DMS114 treated with DMSO at 0.1 percent for 48 hours (cell line): ENCODE measurements at regions not wholly inside any gene's neighbourhood (a gene's known extent, or its start where the extent isn't known, plus 50 kb on each side); places are given as distances from the start of the nearest gene placed in this dataset.
"Not testable (repeated sequence)": the region's sequence is repeated elsewhere in the genome, so short reads cannot be mapped to it uniquely, and the experiment has no call there.

ENCODE experiments used
- DNase-seq: peaks from one replicate; lab custom pipeline; 2025; ENCODE audit not compliant: unreplicated experiment; lab: John Stamatoyannopoulos, UW

DNA sequence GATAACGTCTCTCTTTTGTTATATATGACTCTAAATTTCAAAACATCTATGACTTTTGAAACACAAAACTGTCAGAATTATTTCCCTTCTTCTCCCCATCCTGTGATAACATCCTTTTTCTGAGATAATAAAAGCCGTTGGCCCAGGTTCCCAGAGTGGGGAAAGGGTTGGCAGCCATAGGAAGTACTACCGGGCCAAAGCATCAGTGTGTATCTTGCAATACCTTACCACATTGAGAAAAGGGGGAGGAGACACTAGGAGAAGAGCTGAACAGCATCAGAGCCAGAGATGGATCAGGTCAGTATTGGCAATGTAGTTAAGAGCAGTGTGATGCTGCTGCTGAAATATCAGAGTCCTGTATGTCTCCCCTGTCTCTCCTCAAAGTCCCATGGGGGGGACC is 210.0 kb upstream of the PROK2 start:
- DNase-seq = no peak

DNA sequence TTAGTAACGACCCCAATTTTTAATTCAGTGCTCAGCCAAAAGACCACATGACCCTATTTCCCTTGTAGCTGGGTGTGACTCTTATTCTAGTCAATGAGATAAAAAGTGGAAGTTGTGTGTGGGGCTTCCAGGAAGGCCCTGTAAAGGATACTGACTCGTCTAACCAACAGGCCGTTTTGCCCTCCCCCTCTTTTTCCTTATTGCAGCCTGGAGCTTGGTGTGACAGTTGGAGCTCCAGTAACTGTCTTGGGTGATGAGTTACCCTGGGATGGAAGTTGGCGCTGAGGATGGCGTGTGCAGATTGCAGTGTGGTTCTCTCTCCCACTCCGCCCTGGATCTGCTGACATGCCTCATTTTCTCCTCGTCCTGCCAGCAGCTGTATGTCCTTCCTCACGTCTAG is 209.3 kb upstream of the PROK2 start:
- no peak for DNase-seq

DNA sequence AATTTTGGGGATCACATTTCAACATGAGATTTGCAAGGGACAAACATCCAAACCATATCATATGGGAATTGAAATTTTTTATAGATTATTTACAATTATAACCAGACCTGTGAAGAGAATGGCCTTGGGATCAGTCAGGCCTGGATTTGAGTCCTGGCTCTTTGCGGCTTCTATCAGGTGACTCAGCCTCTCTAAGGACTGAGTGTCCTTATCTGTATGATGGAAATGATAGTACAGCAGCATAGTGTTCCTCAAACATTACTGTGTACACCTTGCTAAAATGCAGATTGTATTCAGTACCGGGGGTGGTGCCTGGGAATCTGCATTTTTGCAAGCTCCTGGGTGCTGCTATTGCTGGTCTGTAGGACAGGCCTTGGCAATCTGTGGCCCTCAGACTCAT is 206.7 kb upstream of the PROK2 start:
- DNase-seq = no peak

DNA sequence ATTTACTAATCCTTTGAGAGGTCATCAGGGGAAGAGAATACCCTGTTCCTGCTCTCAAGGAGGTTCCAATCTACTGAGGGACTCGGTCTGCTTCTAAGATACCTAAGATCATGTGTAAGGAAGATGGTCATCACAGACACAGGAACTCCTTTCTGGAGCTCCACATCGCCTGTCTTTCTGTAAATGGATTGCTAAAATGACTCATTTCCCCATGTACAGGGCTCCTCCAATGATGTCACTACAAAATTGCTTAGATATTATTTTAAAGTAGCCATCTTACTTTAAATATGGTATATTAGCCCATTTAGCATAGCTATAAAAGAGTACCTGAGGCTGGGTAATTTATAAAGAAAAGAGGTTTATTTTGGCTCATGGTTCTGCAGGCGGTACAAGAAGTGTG is 206.1 kb upstream of the PROK2 start:
- no peak for DNase-seq

DNA sequence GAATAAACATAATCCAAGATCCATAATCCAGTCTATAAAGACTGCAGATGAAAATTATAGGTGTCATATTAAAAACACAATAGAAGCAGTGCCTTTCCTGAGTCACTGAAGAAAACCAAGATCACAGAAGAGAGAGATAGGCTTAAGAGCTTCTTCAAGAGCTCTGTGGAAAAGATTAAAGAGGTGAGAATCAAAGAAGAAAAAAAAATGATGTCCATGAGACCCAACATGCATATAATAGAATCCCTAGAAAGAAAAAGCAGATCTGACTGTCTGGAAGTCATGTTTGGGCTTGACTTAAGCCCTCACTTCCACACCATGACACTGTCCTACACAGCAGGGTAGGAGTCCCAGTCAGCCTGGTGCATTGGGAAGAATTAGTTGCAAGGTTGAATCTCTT is 205.6 kb upstream of the PROK2 start:
- no peak for DNase-seq

DNA sequence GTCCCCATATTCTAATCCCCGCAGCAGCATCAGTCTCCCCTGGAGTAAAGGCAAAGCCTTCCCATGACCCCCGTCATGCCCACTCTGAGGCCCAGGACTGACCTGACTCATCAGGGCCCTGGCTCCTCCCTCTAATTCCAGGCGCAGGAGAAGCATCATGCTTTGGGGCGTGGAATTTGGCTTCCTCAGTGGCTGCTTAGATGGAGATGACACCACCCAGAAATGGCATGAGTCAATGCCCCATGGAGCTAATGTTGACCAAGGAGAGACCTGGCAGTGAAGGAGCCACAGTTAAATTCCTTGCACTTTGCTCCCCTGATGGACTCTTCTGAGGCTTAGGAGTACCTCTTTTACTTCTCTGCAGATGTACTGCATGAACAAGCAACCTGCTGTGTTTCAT is 204.2 kb upstream of the PROK2 start:
- DNase-seq = no peak

DNA sequence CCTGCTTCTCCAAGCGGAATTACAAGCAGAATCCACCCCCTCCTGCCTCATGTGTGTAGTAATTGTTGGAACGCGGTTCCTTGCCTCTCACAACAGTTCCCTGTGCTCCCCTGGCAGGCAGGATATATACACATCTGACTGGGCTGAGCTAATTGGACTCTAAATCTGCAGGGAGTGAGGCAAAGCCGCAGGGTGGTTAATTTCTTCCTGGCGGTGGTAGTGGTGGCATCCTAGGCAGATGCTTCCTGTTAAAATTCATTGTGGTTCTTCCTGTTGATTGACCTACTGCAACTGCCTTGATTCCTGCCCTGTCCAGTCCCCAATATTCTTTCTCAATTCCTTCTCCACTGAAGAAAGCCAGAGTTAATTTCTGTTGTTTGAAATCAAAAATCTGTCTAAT is 202.9 kb upstream of the PROK2 start:
- no peak for DNase-seq

DNA sequence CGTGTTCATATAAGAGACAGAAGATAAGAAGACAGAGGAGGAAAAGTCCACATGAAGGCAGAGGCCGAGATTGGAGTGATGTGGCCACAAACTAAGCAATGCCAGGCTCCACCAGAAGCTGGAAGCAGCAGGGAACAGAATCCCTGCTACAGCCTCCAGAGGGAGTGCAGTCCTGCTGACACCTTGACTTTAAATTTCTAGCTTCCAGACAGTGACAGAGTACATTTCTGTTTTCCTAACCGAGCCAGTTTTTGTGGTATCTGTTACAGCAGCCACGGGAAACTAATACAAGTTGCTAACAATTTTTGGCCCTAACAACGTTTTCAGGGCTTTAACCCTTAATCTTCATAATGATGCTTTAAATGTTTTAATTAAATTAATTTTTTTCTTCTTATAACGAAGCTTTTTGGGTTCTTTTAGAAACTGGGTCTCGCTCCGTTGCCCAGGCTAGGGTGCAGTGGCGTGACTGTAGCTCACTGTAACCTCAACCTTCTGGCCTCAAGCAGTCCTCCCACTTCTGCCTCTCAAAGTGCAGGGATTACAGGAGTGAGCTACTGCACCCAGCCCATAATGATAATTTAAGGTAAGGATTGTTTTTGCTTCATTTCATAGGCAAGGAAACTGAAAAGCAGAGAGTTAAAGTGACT is 202.3 kb upstream of the PROK2 start:
- DNase-seq = no peak

DNA sequence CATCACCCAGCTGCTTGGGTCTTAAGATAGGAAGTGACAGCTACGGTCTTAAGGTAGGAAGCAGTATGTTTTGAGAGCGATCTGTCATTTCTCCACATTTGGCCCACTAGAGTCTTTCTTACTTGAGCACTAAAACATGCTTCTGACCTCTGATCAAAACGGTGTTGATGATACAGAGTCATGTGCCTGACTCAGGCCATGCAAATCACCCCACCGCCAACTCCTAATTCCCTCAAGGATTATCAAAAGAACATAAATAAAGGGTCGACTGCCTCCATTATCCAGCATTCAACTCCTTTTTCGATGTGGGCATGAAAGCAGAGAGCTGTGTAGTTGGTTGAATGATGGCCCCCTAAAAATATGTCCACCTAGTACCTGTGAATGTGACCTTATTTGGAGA is 201.7 kb upstream of the PROK2 start:
- no peak for DNase-seq

DNA sequence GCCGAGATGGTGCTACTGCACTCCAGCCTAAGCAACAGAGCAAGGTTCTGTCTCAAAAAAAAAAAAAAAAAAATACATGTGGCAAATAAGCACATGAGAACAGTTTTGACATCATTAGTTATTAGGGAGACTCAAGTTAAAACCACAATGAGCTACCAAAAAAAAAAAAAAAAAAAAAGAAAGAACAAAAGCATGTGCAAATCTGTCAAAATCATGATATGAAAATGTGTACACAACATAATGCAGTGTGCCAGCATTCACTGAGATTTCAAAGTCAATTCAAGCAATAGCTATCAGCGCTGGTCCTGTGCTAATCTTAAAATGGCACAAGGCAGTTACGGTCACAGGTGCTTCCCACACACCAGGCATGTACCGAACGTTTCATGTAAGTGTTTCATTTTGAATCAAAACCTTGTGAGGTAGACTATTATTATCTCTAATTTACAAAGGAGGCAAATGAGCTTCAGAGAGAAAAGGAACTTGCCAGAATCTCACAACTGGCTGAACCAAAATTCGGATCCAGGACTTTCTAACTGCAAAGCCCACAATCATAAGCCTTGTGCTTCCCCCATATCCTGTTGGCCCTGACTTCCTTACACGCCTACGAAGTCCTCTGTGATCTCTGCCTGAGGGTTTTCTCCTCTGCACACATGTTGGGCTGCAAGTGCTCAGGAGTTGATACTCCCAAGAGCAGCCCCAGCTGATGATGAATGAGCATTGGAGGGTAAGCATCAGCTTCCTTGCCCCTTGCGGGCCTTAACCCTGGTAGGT is 200.1 kb upstream of the PROK2 start:
- DNase-seq = no peak

DNA sequence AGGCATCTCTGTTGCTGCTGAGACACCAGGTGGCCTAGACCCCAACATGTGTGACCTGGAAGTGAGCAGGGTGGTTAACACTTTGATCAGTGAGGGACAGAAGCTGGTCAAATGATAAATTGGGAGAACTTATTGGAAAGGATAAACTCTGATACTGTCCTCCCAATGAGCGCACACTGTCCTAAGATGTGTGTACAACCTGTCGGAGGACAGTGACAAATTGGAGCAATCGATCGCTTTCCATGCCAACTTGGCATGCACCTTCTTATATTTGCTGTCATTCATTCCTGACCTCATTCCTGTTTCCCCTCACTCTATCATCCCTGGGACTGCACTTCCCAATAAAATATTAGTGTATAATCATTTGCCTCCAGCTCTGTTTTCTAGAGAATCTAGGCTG is 198.7 kb upstream of the PROK2 start:
- DNase-seq = no peak

DNA sequence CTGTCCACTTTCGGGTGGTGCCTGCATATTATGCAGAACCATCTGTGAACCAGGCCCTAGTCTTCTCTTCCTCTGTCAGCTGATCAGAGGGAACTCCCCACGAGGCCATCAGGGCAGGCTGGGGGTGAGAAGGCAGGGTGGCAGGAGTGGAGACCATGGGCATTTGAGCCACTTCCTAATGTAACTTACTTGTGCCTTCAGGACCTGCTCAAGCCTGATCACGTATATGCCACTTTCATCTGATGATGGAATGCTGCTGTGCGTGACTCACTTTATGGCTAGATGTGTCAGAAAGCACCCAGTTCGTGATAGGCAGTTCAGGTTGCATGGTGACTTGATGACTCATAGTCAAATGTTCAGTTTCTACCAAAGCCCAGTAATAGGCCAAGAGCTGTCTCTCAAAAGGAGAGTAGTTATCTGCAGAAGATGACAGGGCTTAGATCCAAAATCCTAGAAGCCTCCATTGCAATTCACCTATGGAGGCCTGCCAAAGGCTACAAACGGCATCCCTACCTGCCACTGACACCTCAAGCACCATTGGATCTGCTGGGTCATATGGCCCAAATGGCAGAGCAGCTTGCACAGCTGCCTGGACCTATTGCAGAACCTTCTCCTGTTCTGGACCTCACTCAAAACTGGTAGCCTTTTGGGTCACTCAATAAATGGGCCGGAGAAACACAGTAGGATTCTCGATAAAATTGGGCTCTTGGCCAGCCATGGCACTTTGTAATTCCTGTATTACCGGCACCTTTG is 197.7 kb upstream of the PROK2 start:
- DNase-seq = not testable (repeated sequence)

DNA sequence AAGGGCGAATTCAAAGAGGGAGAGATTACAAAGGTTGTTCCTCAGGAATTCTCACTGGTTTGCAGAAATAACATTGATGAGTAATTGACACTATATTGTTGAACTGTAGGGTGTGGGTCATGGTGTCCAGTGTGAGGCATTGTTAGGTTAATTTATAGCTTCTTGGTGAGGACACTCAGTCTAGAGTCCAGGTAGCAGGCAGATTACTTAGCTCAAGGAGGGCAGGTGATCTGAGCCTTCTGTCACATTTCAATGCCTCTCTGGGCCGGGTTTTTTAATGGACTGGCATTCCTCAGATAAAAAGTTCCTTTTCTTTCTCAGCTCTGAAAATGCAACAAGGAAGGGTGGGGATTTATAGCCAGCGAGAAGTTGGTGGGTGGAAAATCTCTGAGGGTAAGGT is 194.2 kb upstream of the PROK2 start:
- no peak for DNase-seq

DNA sequence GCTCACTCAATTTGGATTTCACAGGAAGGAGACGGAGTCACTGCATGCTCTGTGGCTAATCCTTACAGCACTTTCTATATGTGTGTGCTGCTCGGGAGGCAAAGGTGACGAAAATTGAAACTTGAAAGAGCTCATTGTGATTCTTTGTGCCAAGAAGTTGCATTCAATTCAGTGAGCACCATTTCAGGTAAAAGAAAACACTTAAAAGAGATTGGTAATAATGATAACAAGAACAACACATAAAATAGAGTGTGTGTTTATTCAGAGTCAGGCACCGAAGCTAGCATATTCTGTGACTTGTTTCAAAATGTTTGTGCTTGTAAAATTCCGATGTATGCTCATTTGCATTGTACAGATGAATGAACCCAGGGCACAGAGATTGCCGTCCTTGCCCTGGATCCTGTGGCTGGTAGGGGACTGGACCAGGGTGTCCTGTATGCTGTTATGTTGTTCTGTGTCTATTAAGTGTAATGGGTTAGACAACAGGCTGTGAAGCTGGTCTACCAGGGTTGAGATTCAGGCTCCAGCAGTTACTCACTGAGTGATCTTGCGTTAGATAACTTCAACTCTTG is 193.3 kb upstream of the PROK2 start:
- DNase-seq = no peak

DNA sequence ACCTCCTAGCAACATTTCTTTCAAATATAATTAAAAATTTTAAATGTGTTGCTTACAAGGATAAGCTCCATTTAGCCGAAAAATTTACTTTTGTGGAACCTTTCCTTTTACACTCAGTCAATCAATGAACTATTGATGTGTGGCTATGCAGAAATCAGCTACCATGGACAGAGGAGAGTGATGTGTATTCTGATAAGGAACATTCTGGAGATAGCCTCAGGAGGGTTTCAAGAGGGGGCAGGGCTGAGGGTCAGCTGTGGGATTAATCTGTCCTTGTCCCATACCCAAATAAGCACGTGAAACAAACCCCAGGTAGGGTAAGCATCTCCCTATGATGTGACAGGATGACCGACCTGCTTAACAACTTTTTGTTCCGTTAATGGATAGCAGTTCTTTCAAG is 192.6 kb upstream of the PROK2 start:
- no peak for DNase-seq

DNA sequence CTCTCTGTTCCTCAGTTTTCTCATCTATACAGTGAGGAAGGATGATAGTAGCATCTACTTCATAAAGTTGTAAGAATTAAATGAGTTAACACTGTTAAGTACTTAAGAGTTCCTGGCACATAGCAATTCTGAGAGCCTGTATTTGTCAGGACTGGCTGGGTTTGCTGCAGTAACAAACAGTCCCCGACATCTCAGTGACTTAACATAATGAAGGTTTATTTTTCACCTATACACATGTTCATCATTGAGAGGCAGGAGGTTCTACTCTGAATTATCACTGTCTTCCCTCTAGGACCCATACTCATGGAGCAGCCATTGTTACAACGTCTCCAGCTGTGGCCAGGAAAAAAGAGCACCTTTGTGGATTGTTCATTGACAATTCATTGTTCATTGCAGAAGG is 190.6 kb upstream of the PROK2 start:
- DNase-seq = no peak

DNA sequence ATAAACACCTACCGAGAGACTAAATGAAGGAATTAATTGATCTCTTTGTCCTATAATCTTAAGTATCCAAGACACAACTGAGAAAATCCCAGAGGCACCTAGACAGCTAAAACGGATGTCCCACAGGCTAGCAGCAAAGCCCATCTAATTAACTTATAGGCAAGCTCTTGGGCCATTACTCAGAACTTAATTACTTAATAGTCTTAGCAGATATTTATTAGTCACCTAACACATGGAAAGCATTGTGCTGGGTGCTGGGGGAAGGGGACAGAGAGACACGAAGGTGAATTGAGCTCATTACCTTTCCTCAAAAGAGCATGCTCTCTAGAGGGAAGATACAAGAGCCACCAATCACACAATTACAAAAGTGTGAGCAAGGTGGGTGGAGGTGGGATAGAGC is 189.8 kb upstream of the PROK2 start:
- no peak for DNase-seq

DNA sequence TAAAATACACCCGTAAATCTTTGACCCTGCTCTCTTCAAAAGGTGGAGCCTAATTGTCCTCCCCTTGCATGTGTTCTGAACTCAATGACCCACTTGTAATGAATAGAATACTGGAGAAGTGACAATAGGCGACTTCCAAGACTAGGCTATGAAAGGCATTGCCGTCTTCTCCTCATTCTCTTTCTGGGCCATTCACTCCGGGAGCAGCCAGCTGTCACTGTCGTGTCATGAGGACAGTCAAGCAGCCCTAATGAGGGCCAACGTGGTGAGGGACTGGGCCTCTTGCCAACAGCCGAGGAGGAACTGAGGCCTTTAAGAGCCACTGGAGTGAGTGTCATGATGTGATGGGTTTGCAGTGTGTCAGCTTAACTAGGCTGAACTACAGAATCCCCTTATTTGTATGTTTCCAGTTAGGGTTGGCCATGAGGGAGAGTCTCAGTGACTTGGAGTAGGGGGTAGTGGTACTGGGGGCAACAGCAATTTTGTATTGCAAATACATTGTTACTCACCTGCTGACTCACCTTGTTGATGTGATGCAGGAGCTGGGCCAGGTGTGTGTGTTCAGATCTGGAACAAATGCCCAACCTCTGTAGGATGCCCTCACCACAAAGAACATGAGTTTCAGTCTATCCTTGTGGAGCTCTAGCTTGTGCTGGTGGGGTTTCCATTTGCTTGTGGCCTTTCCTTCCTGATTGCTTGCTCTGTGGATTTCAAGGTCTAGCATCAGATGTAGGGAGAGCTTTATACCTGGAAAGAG is 188.5 kb upstream of the PROK2 start:
- no peak for DNase-seq

DNA sequence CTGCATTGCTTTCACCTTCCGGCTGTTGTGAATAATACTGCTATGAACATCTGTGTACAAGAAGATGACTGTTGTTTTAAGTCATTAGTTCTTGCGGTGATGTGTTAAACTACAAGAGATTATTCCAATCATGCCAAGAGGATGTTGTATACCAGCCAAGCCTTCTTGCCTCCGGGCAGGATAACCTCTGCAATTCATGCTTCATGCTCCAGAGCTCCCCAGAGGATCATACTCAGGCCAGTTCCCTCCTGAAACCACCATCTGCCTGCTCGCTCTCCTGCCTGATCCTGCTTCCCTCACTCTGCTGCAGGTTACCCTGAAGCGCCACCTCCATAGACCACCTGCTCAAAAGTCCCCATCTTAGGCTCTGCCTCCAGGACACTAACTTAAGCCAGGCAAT is 187.1 kb upstream of the PROK2 start:
- no peak for DNase-seq

DNA sequence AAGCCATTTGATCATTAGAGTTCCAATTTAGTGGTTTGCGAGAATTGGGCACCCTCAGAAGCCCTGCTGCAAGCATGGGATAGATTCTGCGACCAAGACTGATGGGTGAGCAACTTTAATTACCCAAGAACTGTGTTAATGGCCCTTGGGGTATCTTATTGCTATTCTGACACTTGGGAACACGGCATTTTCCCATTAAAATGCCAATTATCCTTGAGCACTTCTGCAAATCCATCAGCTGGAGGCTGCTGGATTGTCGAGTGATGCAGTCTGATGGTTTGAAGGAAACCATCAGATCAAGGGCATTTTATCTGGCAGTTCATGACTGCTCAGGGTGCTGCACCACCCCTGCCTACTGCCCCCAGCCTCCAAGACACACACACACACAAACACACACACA is 183.6 kb upstream of the PROK2 start:
- no peak for DNase-seq

DNA sequence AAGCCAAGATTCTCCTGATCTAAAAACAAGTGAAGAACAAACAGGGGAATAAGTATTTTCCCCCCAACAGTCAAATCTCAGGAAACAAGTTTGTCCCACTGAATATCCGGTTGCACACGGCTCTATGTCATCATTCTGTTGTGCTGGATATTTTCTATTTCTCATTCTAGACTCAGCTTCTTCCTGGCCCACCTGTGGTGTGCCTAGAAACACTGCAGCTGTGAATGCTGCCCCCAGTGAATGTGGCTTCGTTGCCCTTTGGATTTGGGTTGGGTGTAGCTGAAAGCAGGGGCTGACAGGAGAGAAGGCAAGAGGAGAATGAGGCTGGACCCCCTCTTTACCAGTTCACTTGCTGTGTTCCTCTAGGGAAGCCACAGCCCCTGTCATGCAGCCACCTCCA is 181.2 kb upstream of the PROK2 start:
- DNase-seq = no peak
